Gastrocnemius medialis (tissue), 4 donors: ENCODE measurements at regions not wholly inside any gene's neighbourhood (a gene's known extent, or its start where the extent isn't known, plus 50 kb on each side); places are given as distances from the start of the nearest gene placed in this dataset.

Source experiments
- ATAC-seq, 2 donors: fragments of 150-250 bp; one replicate each; pipeline ENCODE4 v1.9.1; 2016
- DNase-seq, 2 donors: peaks; one replicate each; pipeline ENCODE4 v3.0.0-alpha.2; 2019
- H3K27ac ChIP-seq, 4 donors: fragments of 200-600 bp; sonication (generic); 1 replicate in 1 of 4; 2 replicates in 3 of 4; pipeline ENCODE4 v1.5.1; 2016 to 2018; ENCODE audit warnings: mild to moderate bottlenecking in 2 of 4, moderate library complexity in 1 of 4
- H3K27me3 ChIP-seq, 3 donors: fragments of 200-600 bp; sonication (generic) in 2 of 3; 1 replicate in 1 of 3; 2 replicates in 2 of 3; pipeline versions ENCODE4 v1.5.1 to v1.6.0; 2016 to 2019; ENCODE audit warnings: mild to moderate bottlenecking in 1 of 3, moderate library complexity in 1 of 3
- H3K36me3 ChIP-seq, 2 donors: fragments of 200-600 bp; sonication (generic) in 1 of 2; one replicate each; pipeline ENCODE4 v1.5.1; 2017 to 2018
- H3K4me1 ChIP-seq, 2 donors: fragments of 200-600 bp; sonication (generic) in 1 of 2; one replicate each; pipeline ENCODE4 v1.5.1; 2016 to 2017; ENCODE audit warnings: mild to moderate bottlenecking in 2 of 2
- H3K4me3 ChIP-seq, 4 donors: fragments of 200-600 bp; sonication (generic) in 3 of 4; 1 replicate in 1 of 4; 2 replicates in 3 of 4; pipeline ENCODE4 v1.5.1; 2016 to 2019; ENCODE audit warnings: mild to moderate bottlenecking in 2 of 4
- H3K9me3 ChIP-seq, 3 donors: fragments of 200-600 bp; sonication (generic) in 2 of 3; 1 replicate in 1 of 3; 2 replicates in 2 of 3; pipeline ENCODE4 v1.5.1; 2016 to 2019
- CTCF ChIP-seq, 5 experiments: fragments of 450-650 bp in 3 of 5; fragments of 200-600 bp in 2 of 5; sonication (generic) in 2 of 5; IDR thresholded peaks in 4 of 5; conservative IDR thresholded peaks in 1 of 5; 1 replicate in 4 of 5; 2 replicates in 1 of 5; pipeline ENCODE4 v1.5.1; 2016 to 2019; ENCODE audit warnings: antibody characterized with exemption in 5 of 5, mild to moderate bottlenecking in 3 of 5, moderate library complexity in 3 of 5
- POLR2A ChIP-seq, 2 donors: fragments of 450-650 bp; IDR thresholded peaks; one replicate each; pipeline ENCODE4 v1.6.1; 2017; ENCODE audit warnings: antibody characterized with exemption in 2 of 2, mild to moderate bottlenecking in 2 of 2, moderate library complexity in 2 of 2
- in situ Hi-C, 4 donors: fragments of 200-750 bp; cut with MboI; loops; one replicate each; pipeline versions ENCODE4 v1.15.0 to v1.8.0; 2017; ENCODE audit warnings: low sequenced_read_pairs in 4 of 4
- intact Hi-C: fragments of 100-400 bp; cut with DNase I; formaldehyde crosslinking; loops from one replicate; pipeline ENCODE4 v1.15.1; 2023; ENCODE audit warnings: low total_unique reads

GRCh38 chr13:47092202-47092601, 195.3 kb upstream of the HTR2A start:
- intact Hi-C loops = no loop called here
- no peaks in the 10 kb centered on the region for H3K36me3 ChIP-seq
- in situ Hi-C loops = no loop called here
- no peaks in the 10 kb centered on the region for H3K9me3 ChIP-seq
- no peak for DNase-seq
- TF ChIP-seq POLR2A (IDR thresholded peaks at IDR 0.05) = no peak
- no peak for TF ChIP-seq CTCF (IDR thresholded peaks at IDR 0.05 in 4 of 5, conservative IDR thresholded peaks at IDR 0.05 in 1 of 5)
- H3K27ac ChIP-seq = no peak overlapping the region
- ATAC-seq = no peak
- no peaks in the 10 kb centered on the region for H3K27me3 ChIP-seq
- no peak overlapping the region for H3K4me3 ChIP-seq
- no peaks in the 10 kb centered on the region for H3K4me1 ChIP-seq

GRCh38 chr13:47087841-47088240, 191.0 kb upstream of the HTR2A start:
- intact Hi-C loops = no loop called here
- Histone ChIP-seq H3K9me3 (no peaks in the 10 kb centered on the region), H3K27me3 (no peaks in the 10 kb centered on the region), H3K27ac (no peak overlapping the region), H3K4me3 (no peak overlapping the region), H3K4me1 (no peaks in the 10 kb centered on the region), H3K36me3 (no peaks in the 10 kb centered on the region)
- DNase-seq = no peak
- TF ChIP-seq POLR2A (IDR thresholded peaks at IDR 0.05) (no peak), CTCF (IDR thresholded peaks at IDR 0.05 in 4 of 5, conservative IDR thresholded peaks at IDR 0.05 in 1 of 5) (no peak)
- in situ Hi-C loops = no loop called here
- ATAC-seq = no peak

GRCh38 chr13:47087241-47087640, 190.4 kb upstream of the HTR2A start:
- Histone ChIP-seq H3K36me3 (no peaks in the 10 kb centered on the region), H3K27me3 (no peaks in the 10 kb centered on the region), H3K9me3 (no peaks in the 10 kb centered on the region), H3K4me3 (no peak overlapping the region), H3K4me1 (no peaks in the 10 kb centered on the region), H3K27ac (no peak overlapping the region)
- no peak for DNase-seq
- no peak for TF ChIP-seq POLR2A (IDR thresholded peaks at IDR 0.05)
- TF ChIP-seq CTCF (IDR thresholded peaks at IDR 0.05 in 4 of 5, conservative IDR thresholded peaks at IDR 0.05 in 1 of 5) = no peak
- in situ Hi-C loops = no loop called here
- intact Hi-C loops = no loop called here
- ATAC-seq = no peak

- no peaks in the 10 kb centered on the region for H3K9me3 ChIP-seq
- in situ Hi-C loops (no loop called here), intact Hi-C loops (no loop called here)
- H3K27ac ChIP-seq = no peak overlapping the region
- TF ChIP-seq POLR2A (IDR thresholded peaks at IDR 0.05) = no peak
- TF ChIP-seq CTCF (IDR thresholded peaks at IDR 0.05 in 4 of 5, conservative IDR thresholded peaks at IDR 0.05 in 1 of 5) = no peak
- DNase-seq = no peak
- no peaks in the 10 kb centered on the region for H3K36me3 ChIP-seq
- no peak for ATAC-seq
- no peak overlapping the region for H3K4me3 ChIP-seq
- H3K27me3 ChIP-seq = no peaks in the 10 kb centered on the region
- H3K4me1 ChIP-seq = no peaks in the 10 kb centered on the region
Observed at GRCh38 chr13:47085346-47085745, 188.5 kb upstream of the HTR2A start.

- Histone ChIP-seq H3K27ac (no peak overlapping the region), H3K36me3 (no peaks in the 10 kb centered on the region), H3K4me3 (no peak overlapping the region), H3K27me3 (no peaks in the 10 kb centered on the region), H3K4me1 (no peaks in the 10 kb centered on the region), H3K9me3 (no peaks in the 10 kb centered on the region)
- in situ Hi-C loops (no loop called here), intact Hi-C loops (no loop called here)
- no peak for DNase-seq
- no peak for ATAC-seq
- no peak for TF ChIP-seq CTCF (IDR thresholded peaks at IDR 0.05 in 4 of 5, conservative IDR thresholded peaks at IDR 0.05 in 1 of 5)
- TF ChIP-seq POLR2A (IDR thresholded peaks at IDR 0.05) = no peak
Observed at GRCh38 chr13:47081850-47082249, 185.0 kb upstream of the HTR2A start.
